Duodenal mucosa (tissue), 2 donors: ENCODE measurements at regions not wholly inside any gene's neighbourhood (a gene's known extent, or its start where the extent isn't known, plus 50 kb on each side); places are given as distances from the start of the nearest gene placed in this dataset.

ENCODE experiments used
- H3K27ac ChIP-seq: one replicate; pipeline ENCODE4 v1.7.0; 2013; ENCODE audit warnings: low read depth, low read length
- H3K27me3 ChIP-seq, 2 donors: one replicate each; pipeline ENCODE4 v1.7.0; 2013; ENCODE audit warnings: low read length in 2 of 2, control low read depth in 1 of 2; ENCODE audit not compliant: insufficient read depth in 2 of 2, control insufficient read depth in 1 of 2
- H3K36me3 ChIP-seq, 2 donors: one replicate each; pipeline ENCODE4 v1.7.0; 2013; ENCODE audit warnings: low read length in 2 of 2, control low read depth in 1 of 2; ENCODE audit not compliant: insufficient read depth in 2 of 2, control insufficient read depth in 1 of 2
- H3K4me1 ChIP-seq, 2 donors: one replicate each; pipeline ENCODE4 v1.7.0; 2013; ENCODE audit warnings: low read length in 2 of 2, control low read depth in 1 of 2; ENCODE audit not compliant: insufficient read depth in 2 of 2, control insufficient read depth in 1 of 2
- H3K4me3 ChIP-seq, 2 donors: one replicate each; pipeline ENCODE4 v1.7.0; 2013; ENCODE audit warnings: low read length in 2 of 2, low read depth in 1 of 2
- H3K9ac ChIP-seq, 2 donors: one replicate each; pipeline ENCODE4 v1.7.0; 2013; ENCODE audit warnings: low read length in 2 of 2, low read depth in 1 of 2
- H3K9me3 ChIP-seq, 2 donors: one replicate each; pipeline ENCODE4 v1.7.0; 2013; ENCODE audit warnings: low read length in 2 of 2, control low read depth in 1 of 2; ENCODE audit not compliant: control insufficient read depth in 1 of 2

DNA sequence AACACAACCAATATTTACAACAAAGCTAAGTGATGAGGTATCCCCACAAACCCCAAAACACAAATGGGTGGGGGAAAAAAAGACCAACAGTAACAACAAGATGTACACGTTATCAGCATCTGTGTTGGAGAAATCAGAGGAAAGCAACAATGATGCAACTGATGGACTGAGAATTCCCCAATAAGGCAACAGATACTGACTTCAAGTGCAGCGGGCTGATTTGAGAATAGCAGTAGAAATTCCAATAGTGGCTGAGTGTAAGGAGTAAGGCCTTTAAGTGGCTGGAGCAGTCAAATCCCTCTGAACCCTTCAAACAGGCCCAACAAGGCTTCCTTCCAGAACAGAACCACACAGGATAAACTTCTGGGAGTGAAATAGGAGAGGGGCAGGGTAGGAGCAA is 97.6 kb downstream of the TM2D1 start:
- H3K27ac ChIP-seq, result no peak overlapping the region
- no peak overlapping the region for H3K4me3 ChIP-seq
- no peaks in the 10 kb centered on the region for H3K9me3 ChIP-seq
- H3K27me3 ChIP-seq, result no peaks in the 10 kb centered on the region
- H3K36me3 ChIP-seq, result no peaks in the 10 kb centered on the region
- H3K9ac ChIP-seq, result no peak overlapping the region
- H3K4me1 ChIP-seq, result no peaks in the 10 kb centered on the region

DNA sequence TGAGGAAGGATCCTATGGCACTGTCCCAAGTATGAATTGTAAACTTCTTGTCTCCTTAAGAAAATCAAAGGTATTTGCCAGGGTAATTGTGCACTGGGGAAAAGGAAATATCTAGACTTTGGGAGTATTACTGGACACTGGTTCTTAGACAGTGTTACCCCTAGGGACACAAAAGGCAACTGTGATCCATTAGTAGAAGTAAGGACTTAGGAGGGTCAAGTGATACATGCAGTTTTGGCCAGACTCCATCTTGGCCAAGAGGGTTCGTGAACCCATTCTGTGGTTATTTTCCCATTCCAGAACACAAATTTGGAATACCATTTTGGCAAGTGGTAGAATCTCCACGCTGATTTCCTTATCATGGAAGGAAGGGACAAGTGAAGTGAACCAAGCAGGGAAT is 98.1 kb downstream of the TM2D1 start:
- H3K9me3 ChIP-seq, result no peaks in the 10 kb centered on the region
- H3K27me3 ChIP-seq, result no peaks in the 10 kb centered on the region
- no peak overlapping the region for H3K4me3 ChIP-seq
- H3K36me3 ChIP-seq, result no peaks in the 10 kb centered on the region
- H3K4me1 ChIP-seq, result no peaks in the 10 kb centered on the region
- H3K27ac ChIP-seq, result no peak overlapping the region
- no peak overlapping the region for H3K9ac ChIP-seq

DNA sequence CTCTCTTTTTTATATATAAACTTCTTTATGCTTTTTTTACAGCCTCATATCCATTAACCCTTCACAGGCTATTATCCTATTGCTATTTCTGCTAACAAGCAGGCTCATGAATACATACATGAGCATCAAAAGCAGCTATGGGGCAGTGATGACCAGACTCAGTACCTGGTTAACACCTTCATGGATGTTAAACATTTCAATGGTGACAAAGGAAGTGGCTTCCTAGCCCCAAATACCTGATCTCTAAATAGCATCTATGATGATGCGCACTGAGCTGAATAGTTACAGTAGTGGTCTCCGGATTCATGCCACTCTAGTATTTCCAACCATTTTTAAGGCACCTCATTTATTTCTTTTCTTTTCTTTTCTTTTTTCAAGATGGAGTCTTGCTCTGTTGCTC is 101.1 kb downstream of the TM2D1 start:
- H3K36me3 ChIP-seq, result no peaks in the 10 kb centered on the region
- H3K27ac ChIP-seq, result no peak overlapping the region
- no peaks in the 10 kb centered on the region for H3K27me3 ChIP-seq
- no peaks in the 10 kb centered on the region for H3K9me3 ChIP-seq
- H3K4me3 ChIP-seq, result no peak overlapping the region
- no peak overlapping the region for H3K9ac ChIP-seq
- H3K4me1 ChIP-seq, result no peaks in the 10 kb centered on the region

DNA sequence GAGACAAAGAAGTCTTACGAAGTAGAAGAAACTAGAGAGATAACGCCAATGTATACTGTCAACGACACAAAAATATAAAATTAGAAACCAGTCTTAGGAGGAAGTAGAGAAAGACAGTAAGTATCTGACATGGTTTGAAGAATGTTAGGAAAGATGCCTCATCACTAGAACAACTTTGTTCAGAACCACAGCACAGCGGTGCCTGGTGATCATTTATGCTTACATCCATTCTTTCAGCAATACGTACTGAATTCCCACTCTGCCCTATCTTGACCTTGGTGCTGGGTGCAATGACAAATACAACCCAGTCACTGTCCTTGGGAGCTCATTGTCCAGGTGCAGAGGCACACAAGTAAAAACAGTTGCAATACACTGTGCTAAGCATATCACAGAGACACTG is 104.4 kb downstream of the TM2D1 start:
- Histone ChIP-seq H3K36me3 (no peaks in the 10 kb centered on the region), H3K27me3 (no peaks in the 10 kb centered on the region), H3K9me3 (no peaks in the 10 kb centered on the region), H3K9ac (no peak overlapping the region), H3K27ac (no peak overlapping the region), H3K4me3 (no peak overlapping the region), H3K4me1 (no peaks in the 10 kb centered on the region)

DNA sequence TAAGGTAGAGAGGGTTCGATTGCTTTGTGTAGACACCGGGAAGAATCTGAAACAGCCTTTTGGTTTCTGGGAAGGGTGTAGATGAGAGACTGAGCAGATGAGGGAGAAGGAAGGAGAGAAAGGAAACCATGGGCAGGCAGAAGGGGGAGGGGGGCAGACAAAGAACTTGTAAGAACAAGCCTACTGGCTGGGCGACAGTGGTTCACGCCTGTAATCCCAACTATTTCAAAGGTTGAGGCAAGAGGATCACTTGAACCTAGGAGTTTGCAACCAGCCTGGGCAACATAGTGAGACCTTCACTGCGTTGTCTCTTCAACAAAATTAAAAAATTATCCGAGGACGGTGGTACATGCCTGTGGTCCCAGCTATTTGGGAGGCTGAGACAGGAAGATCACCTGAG is 106.2 kb downstream of the TM2D1 start:
- no peaks in the 10 kb centered on the region for H3K27me3 ChIP-seq
- H3K27ac ChIP-seq, result no peak overlapping the region
- no peak overlapping the region for H3K9ac ChIP-seq
- no peaks in the 10 kb centered on the region for H3K4me1 ChIP-seq
- no peaks in the 10 kb centered on the region for H3K9me3 ChIP-seq
- H3K36me3 ChIP-seq, result no peaks in the 10 kb centered on the region
- H3K4me3 ChIP-seq, result no peak overlapping the region

DNA sequence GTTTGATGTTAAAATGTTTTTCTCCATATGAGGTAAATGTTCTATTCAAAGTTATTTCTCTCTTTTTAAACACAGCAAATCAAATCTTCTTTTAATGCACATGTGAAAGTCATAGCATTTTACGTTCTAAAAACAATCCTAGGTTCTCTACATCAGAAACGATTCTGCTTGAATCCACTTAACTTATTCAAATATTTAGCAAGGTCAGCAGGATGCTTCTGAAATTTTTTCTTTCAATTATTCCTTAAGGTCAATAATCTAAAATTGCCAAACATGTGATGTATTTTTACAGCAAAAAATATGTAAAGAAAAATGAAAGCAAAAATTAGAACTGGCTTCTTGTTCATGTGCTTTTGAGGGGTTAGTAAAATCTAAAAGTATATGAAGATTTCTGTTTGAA is 106.7 kb downstream of the TM2D1 start:
- Histone ChIP-seq H3K36me3 (no peaks in the 10 kb centered on the region), H3K27me3 (no peaks in the 10 kb centered on the region), H3K4me3 (no peak overlapping the region), H3K27ac (no peak overlapping the region), H3K9me3 (no peaks in the 10 kb centered on the region), H3K4me1 (no peaks in the 10 kb centered on the region), H3K9ac (no peak overlapping the region)

DNA sequence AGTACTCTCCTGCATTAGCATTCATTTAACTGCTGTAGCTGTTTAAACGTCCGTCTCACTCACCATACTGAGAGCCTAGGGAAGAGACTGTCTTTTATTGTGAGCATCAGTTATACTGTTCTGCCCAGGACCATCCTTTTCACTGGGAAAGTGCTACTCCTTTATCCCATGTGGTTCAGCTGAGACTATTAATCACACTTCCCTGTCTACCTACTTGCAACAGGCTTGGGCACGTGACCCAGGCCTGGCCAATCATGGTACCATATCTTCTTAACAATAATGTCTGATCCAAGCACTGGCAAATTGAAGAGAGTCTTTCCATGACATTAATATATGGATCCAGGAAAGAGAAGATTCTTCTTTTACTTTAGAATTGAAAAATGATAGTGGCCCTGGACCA is 108.1 kb downstream of the TM2D1 start:
- Histone ChIP-seq H3K27ac (no peak overlapping the region), H3K9me3 (no peaks in the 10 kb centered on the region), H3K9ac (no peak overlapping the region)

DNA sequence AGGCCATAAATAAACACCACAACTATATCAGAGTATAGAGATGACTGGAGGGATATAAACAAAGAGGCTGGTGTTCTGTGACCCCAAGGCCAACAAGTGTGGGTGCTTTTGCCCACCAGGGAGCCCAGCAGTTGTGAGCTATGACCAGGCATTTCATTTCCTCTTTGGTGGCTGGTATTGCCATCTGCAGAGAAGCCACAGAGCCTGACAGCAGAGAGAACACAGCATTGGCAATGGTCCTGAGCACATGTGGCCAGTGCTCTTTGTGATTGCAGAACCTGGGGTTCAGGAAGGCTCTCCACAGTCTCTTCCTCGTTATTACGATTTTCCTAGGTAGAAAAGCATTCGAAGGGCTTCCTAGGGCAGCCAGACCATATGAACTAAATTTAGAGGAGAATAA is 112.3 kb downstream of the TM2D1 start:
- H3K27ac ChIP-seq, result no peak overlapping the region
- no peak overlapping the region for H3K4me3 ChIP-seq
- no peaks in the 10 kb centered on the region for H3K9me3 ChIP-seq
- no peaks in the 10 kb centered on the region for H3K36me3 ChIP-seq
- H3K4me1 ChIP-seq, result no peaks in the 10 kb centered on the region
- no peaks in the 10 kb centered on the region for H3K27me3 ChIP-seq
- no peak overlapping the region for H3K9ac ChIP-seq

More for the DNA sequence above, 108.1 kb downstream of the TM2D1 start:
- Histone ChIP-seq H3K4me1 (no peaks in the 10 kb centered on the region), H3K27me3 (no peaks in the 10 kb centered on the region), H3K4me3 (no peak overlapping the region), H3K36me3 (no peaks in the 10 kb centered on the region)

DNA sequence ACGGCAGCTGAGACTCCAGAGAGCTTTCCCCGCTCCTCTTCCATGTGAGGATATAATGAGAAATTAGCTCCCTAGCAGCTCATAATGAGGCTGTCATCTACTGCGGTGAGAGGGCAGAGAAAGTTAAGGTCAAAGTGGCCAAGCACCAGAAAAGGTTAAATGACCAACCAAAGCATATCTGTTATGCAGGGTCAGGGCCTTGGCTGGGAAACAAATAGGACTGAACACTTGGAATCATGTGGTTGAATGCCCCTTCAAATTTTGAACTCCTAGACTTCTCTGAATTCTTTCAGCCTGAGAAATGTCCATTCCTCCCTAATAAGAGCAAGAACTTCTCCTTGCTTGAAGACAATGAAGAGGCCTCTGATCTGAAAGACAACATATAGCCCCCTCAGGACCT is 115.9 kb downstream of the TM2D1 start:
- H3K4me3 ChIP-seq, result no peak overlapping the region
- no peaks in the 10 kb centered on the region for H3K4me1 ChIP-seq
- H3K9ac ChIP-seq, result no peak overlapping the region
- peaks cover 0 to 4% of the 10 kb centered on the region in 2 donors for H3K27me3 ChIP-seq
- no peaks in the 10 kb centered on the region for H3K9me3 ChIP-seq
- H3K27ac ChIP-seq, result no peak overlapping the region
- H3K36me3 ChIP-seq, result no peaks in the 10 kb centered on the region

DNA sequence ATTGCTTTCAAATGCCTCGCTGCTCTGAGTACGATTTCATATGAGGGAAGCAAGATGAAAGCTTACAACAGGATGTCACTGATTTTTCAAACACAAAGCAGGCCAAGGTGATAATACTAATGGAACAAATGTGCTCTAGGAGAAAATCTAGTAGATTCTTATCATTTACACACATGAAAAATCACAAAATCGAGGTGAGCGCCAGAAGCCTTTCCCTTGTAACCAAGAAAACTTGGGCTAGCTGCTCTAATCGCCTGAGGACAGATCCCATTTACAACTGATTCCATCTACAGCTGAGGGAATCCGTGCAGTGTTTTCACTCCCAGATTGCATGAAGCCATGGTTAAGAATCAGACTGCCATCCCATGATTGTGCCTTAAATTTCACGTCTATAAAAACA is 117.5 kb downstream of the TM2D1 start:
- H3K4me1 ChIP-seq, result no peaks in the 10 kb centered on the region
- peaks cover 0 to 4% of the 10 kb centered on the region in 2 donors for H3K27me3 ChIP-seq
- no peaks in the 10 kb centered on the region for H3K36me3 ChIP-seq
- H3K9ac ChIP-seq, result no peak overlapping the region
- no peaks in the 10 kb centered on the region for H3K9me3 ChIP-seq
- H3K4me3 ChIP-seq, result no peak overlapping the region
- H3K27ac ChIP-seq, result no peak overlapping the region
